ENCODE measurements at regions not wholly inside any gene's neighbourhood (a gene's known extent, or its start where the extent isn't known, plus 50 kb on each side); places are given as distances from the start of the nearest gene placed in this dataset.

- no peak overlapping the region for H3K4me2 ChIP-seq
- peak; percentile 44; the same call in 1 of the 2 replicates for TF ChIP-seq FOSL2 (IDR thresholded peaks at IDR 0.05; ENCODE audit: borderline replicate concordance, low read depth)
- no peak for TF ChIP-seq MXI1 (IDR thresholded peaks at IDR 0.05; ENCODE audit: low read depth, low read length)
- no peak for TF ChIP-seq EP300 (IDR thresholded peaks at IDR 0.05; ENCODE audit: borderline replicate concordance in 1 of 2, low read depth in 1 of 2, low read length in 1 of 2)
- TF ChIP-seq TCF12 (IDR thresholded peaks at IDR 0.05), result peak; percentile 25; the same call in 1 of the 2 replicates
- TF ChIP-seq JUND (IDR thresholded peaks at IDR 0.05), result peak; percentile 40; the same call in 1 of the 2 replicates
- TF ChIP-seq YY1 (IDR thresholded peaks at IDR 0.05; ENCODE audit: low read depth), result no peak
- TF ChIP-seq POLR2AphosphoS5 (IDR thresholded peaks at IDR 0.05; ENCODE audit: low read depth, low read length), result no peak
- no peak for TF ChIP-seq TAF1 (IDR thresholded peaks at IDR 0.05; ENCODE audit: borderline replicate concordance, low read depth, low read length)
- peak; percentile 32; the same call in 1 of the 2 replicates for TF ChIP-seq RXRA (IDR thresholded peaks at IDR 0.05; ENCODE audit: borderline replicate concordance, low read depth)
- TF ChIP-seq SIN3A (IDR thresholded peaks at IDR 0.05; ENCODE audit: borderline replicate concordance, low read depth, low read length), result no peak
- TF ChIP-seq, protein P1, sequence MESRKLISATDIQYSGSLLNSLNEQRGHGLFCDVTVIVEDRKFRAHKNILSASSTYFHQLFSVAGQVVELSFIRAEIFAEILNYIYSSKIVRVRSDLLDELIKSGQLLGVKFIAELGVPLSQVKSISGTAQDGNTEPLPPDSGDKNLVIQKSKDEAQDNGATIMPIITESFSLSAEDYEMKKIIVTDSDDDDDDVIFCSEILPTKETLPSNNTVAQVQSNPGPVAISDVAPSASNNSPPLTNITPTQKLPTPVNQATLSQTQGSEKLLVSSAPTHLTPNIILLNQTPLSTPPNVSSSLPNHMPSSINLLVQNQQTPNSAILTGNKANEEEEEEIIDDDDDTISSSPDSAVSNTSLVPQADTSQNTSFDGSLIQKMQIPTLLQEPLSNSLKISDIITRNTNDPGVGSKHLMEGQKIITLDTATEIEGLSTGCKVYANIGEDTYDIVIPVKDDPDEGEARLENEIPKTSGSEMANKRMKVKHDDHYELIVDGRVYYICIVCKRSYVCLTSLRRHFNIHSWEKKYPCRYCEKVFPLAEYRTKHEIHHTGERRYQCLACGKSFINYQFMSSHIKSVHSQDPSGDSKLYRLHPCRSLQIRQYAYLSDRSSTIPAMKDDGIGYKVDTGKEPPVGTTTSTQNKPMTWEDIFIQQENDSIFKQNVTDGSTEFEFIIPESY (IDR thresholded peaks at IDR 0.05; ENCODE audit: borderline replicate concordance, low read depth), result no peak
- TF ChIP-seq, protein P2, sequence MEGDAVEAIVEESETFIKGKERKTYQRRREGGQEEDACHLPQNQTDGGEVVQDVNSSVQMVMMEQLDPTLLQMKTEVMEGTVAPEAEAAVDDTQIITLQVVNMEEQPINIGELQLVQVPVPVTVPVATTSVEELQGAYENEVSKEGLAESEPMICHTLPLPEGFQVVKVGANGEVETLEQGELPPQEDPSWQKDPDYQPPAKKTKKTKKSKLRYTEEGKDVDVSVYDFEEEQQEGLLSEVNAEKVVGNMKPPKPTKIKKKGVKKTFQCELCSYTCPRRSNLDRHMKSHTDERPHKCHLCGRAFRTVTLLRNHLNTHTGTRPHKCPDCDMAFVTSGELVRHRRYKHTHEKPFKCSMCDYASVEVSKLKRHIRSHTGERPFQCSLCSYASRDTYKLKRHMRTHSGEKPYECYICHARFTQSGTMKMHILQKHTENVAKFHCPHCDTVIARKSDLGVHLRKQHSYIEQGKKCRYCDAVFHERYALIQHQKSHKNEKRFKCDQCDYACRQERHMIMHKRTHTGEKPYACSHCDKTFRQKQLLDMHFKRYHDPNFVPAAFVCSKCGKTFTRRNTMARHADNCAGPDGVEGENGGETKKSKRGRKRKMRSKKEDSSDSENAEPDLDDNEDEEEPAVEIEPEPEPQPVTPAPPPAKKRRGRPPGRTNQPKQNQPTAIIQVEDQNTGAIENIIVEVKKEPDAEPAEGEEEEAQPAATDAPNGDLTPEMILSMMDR (IDR thresholded peaks at IDR 0.05), result no peak
- TF ChIP-seq SMC3 (IDR thresholded peaks at IDR 0.05; ENCODE audit: low read depth, low read length), result no peak
- CTCF ChIA-PET, result no interaction called here
Measured at GRCh38 chr11:92125321-92125720, 99.3 kb upstream of the FAT3 start.

DNA sequence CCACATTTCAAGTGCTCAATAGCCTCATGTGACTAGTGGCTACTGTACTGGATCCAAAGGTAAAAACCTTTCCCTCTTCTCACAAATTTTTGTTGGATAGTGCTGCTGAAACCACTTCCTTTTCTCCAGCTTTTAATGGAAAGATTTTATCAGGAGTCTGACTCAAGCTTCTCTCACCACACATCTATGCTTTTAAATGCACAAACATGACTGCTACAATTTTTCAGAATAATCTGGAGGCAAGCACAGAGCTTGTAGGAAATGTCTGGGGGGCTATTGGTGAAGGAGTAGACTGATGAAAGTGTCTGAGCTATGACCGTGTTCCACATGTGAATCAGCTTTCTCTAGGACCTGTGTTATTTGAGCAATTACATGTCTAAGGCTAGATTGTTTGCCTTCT is 101.1 kb upstream of the FAT3 start:
- DNase-seq, result no peak
- H3K9ac ChIP-seq, result no peak overlapping the region; the same call in 1 of the 2 replicates
- H3K27me3 ChIP-seq (ENCODE audit: insufficient read depth), result no peaks in the 10 kb centered on the region
- CTCF ChIA-PET, result interaction anchor here (0.8 to 1.7 kb wide), 2 partner anchors 15 to 55 kb away, joined by 3 to 5 read pairs; no protein-coding TSS in a partner anchor
- peak overlapping the region; percentile 50 to 83; a peak in 3 of 4 replicates for H3K27ac ChIP-seq (ENCODE audit: low read depth in 2 of 2, low read length in 1 of 2)
- H3K9me3 ChIP-seq, result no peaks in the 10 kb centered on the region
- no peaks in the 10 kb centered on the region for H3K9me2 ChIP-seq
- H2AFZ ChIP-seq (ENCODE audit: low read depth), result no peak overlapping the region
- H3K79me2 ChIP-seq (ENCODE audit: insufficient read depth), result no peaks in the 10 kb centered on the region
- no peak overlapping the region for H3K4me3 ChIP-seq (ENCODE audit: low read depth in 2 of 2, low read length in 1 of 2)
- H3K4me2 ChIP-seq, result peak overlapping the region; percentile 38; the same call in 1 of the 2 replicates
- POLR2A ChIA-PET, result no interaction called here
- peaks cover 4 to 16% of the 10 kb centered on the region in 2 experiments for H3K4me1 ChIP-seq (ENCODE audit: control insufficient read depth in 1 of 2, insufficient read depth in 2 of 2, low read depth in 1 of 2, low read length in 1 of 2)
- no peaks in the 10 kb centered on the region for H4K20me1 ChIP-seq (ENCODE audit: insufficient read depth)
- H3F3A ChIP-seq (replicated peaks; ENCODE audit: insufficient read depth), result peaks cover 31% of the 10 kb centered on the region
- 5% methylated on average over 1 of the region's 1 CpG for WGBS (ENCODE audit: low lambda C conversion rate)
- H3K36me3 ChIP-seq (replicated peaks in 1 of 2; ENCODE audit: control insufficient read depth in 1 of 2, insufficient read depth in 2 of 2, low read length in 1 of 2), result no peaks in the 10 kb centered on the region
- TF ChIP-seq RXRA (IDR thresholded peaks at IDR 0.05; ENCODE audit: borderline replicate concordance, low read depth) (peak; percentile 70), TEAD4 (IDR thresholded peaks at IDR 0.05; ENCODE audit: borderline replicate concordance, insufficient read depth) (peak; percentile 92), CHD2 (IDR thresholded peaks at IDR 0.05; ENCODE audit: low read length, partially characterized antibody) (no peak), FOXM1 (IDR thresholded peaks at IDR 0.05; ENCODE audit: low read depth) (peak; percentile 55; the same call in 1 of the 2 replicates), TAF1 (IDR thresholded peaks at IDR 0.05; ENCODE audit: borderline replicate concordance, low read depth, low read length) (no peak), MEF2A (IDR thresholded peaks at IDR 0.05; ENCODE audit: borderline replicate concordance, low read depth) (peak; percentile 64; the same call in 1 of the 2 replicates), NFIC (IDR thresholded peaks at IDR 0.05; ENCODE audit: borderline replicate concordance) (peak; percentile 88), MXI1 (IDR thresholded peaks at IDR 0.05; ENCODE audit: low read depth, low read length) (no peak), USF2 (IDR thresholded peaks at IDR 0.05; ENCODE audit: borderline replicate concordance, low read depth, low read length) (no peak), GATA2 (CRISPR knock-in tag; IDR thresholded peaks at IDR 0.05) (no peak), NRF1 (IDR thresholded peaks at IDR 0.05; ENCODE audit: low read depth, low read length) (no peak), SIN3A (IDR thresholded peaks at IDR 0.05; ENCODE audit: borderline replicate concordance, low read depth, low read length) (no peak)
- TF ChIP-seq, protein P2 (IDR thresholded peaks at IDR 0.05), result no peak

More at GRCh38 chr11:92125321-92125720, 99.3 kb upstream of the FAT3 start:
- Histone ChIP-seq H3K9me2 (no peaks in the 10 kb centered on the region), H4K20me1 (ENCODE audit: insufficient read depth) (no peaks in the 10 kb centered on the region), H3K79me2 (ENCODE audit: insufficient read depth) (no peaks in the 10 kb centered on the region), H3K27me3 (ENCODE audit: insufficient read depth) (no peaks in the 10 kb centered on the region), H3K36me3 (replicated peaks in 1 of 2; ENCODE audit: control insufficient read depth in 1 of 2, insufficient read depth in 2 of 2, low read length in 1 of 2) (no peaks in the 10 kb centered on the region), H3K9ac (no peak overlapping the region), H2AFZ (ENCODE audit: low read depth) (no peak overlapping the region), H3F3A (replicated peaks; ENCODE audit: insufficient read depth) (peaks cover 47% of the 10 kb centered on the region), H3K27ac (ENCODE audit: low read depth in 2 of 2, low read length in 1 of 2) (peak overlapping the region in 1 of 2 experiments; percentile 83; a peak in 2 of 4 replicates), H3K9me3 (no peaks in the 10 kb centered on the region), H3K4me1 (ENCODE audit: control insufficient read depth in 1 of 2, insufficient read depth in 2 of 2, low read depth in 1 of 2, low read length in 1 of 2) (peaks cover 4 to 31% of the 10 kb centered on the region in 2 experiments), H3K4me3 (ENCODE audit: low read depth in 2 of 2, low read length in 1 of 2) (no peak overlapping the region)
- POLR2A ChIA-PET, result no interaction called here
- DNase-seq, result no peak

All from SK-N-SH (cell line).